HFF-Myc (cell line): ENCODE measurements at regions not wholly inside any gene's neighbourhood (a gene's known extent, or its start where the extent isn't known, plus 50 kb on each side); places are given as distances from the start of the nearest gene placed in this dataset.

ENCODE experiments used
- DNase-seq: peaks from one replicate; pipeline ENCODE4 v3.0.0-alpha.2; 2011; ENCODE audit warnings: low read depth; ENCODE audit errors: extremely low read depth
- H3K4me3 ChIP-seq: replicated peaks from 2 replicates; pipeline ENCODE4 v1.5.1; 2011; ENCODE audit warnings: low read depth, mild to moderate bottlenecking, control low read depth, low read length
- CTCF ChIP-seq: IDR thresholded peaks from 2 replicates; pipeline ENCODE4 v1.5.1; 2012; ENCODE audit warnings: mild to moderate bottlenecking, low read depth, low read length, control low read depth; ENCODE audit errors: missing control alignments

GRCh38 chr5:108529381-108529780 is 147.5 kb upstream of the FBXL17 start:
- H3K4me3 ChIP-seq: no peak overlapping the region
- no peak for TF ChIP-seq CTCF
- DNase-seq: no peak

GRCh38 chr5:108528655-108529054 is 146.8 kb upstream of the FBXL17 start:
- no peak for DNase-seq
- no peak overlapping the region for H3K4me3 ChIP-seq
- no peak for TF ChIP-seq CTCF

GRCh38 chr5:108524564-108524963 is 142.7 kb upstream of the FBXL17 start:
- TF ChIP-seq CTCF: no peak
- no peak for DNase-seq
- H3K4me3 ChIP-seq: no peak overlapping the region

GRCh38 chr5:108523360-108523759 is 141.5 kb upstream of the FBXL17 start:
- no peak overlapping the region for H3K4me3 ChIP-seq
- no peak for TF ChIP-seq CTCF

GRCh38 chr5:108521841-108522506 is 140.1 kb upstream of the FBXL17 start:
- peak; percentile 44 for DNase-seq
- peak; percentile 51 for TF ChIP-seq CTCF

More at GRCh38 chr5:108523360-108523759, 141.5 kb upstream of the FBXL17 start:
- DNase-seq: no peak

GRCh38 chr5:108521011-108521700 is 139.3 kb upstream of the FBXL17 start:
- DNase-seq: no peak
- no peak overlapping the region for H3K4me3 ChIP-seq
- TF ChIP-seq CTCF: no peak

More at GRCh38 chr5:108521841-108522506, 140.1 kb upstream of the FBXL17 start:
- no peak overlapping the region for H3K4me3 ChIP-seq
